ENCODE measurements at regions not wholly inside any gene's neighbourhood (a gene's known extent, or its start where the extent isn't known, plus 50 kb on each side); places are given as distances from the start of the nearest gene placed in this dataset.

DNA sequence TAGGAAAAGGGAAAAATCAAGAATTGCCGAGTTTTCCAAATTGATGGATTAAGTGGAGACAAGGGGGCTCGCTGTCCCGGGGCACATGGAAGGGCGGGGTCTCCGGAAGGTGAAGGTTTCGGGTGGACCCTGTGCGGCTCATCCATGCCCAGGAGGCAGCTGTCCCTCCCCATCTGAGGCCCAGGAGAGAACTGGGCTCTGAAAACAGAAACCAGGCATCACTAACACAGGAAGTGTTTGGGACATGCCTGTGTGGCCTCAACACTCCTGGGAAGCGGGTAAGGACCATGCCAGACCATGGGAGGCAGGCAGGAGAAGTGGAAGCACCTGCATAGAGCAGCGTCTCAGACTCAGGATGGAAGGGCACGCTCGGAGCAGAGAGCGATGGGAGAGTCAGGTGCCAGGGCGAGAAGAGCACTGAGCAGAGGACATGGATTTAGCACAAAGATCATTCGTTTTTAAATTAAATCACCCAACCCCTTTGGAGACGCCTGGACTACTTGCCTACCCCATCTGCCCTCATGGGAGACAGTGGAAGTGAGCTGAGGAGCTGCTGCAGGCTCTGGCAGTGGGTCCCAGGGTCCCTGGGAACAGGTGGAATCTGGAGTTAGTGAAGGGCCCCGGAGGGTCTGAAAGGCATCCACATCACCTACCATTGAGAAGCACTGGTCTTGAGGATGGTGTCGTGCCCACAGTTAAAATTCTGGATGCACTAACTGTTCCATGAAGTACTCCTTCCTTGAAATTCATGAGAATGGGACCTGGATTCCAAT, 183.2 kb upstream of the SOX1 start:
- ChIA-PET CTCF (no interaction called here), POLR2A (no interaction called here)
- DNase-seq (ENCODE audit: extremely low spot score), result no peak
- TF ChIP-seq CTCF (IDR thresholded peaks at IDR 0.05; ENCODE audit: control extremely low read depth, extremely low read depth, low read depth, missing control alignments), result no peak

DNA sequence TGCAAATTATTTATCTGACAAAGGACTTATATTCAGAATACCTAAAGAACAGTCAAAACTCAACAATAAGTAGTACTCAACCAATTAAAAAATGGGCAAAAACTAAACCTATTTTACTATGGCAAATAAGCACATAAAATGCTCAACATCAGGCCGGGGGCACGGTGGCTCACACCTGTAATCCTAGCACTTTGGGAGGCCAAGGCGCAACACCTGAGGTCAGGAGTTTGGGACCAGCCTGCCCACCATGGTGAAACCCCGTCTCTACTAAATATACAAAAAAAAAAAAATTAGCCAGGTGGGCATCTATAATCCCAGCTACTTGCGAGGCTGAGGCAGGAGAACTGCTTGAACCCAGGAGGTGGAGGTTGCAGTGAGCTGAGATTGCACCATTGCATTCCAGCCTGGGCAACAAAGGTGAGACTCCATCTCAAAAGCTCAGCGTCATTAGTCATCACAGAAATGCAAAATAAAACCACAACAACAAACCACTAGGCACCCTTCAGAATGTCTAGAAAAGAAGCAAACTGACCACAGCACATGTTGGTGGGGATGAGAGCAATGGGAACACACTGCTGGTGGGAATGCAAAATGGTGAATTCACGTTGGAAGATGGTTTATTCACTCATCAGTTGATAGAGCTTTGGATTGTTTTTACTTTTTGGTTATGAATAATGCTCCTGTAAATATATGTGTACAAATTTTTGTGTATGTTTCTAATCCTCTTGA, 180.6 kb upstream of the SOX1 start:
- ChIA-PET POLR2A (no interaction called here), CTCF (no interaction called here)
- TF ChIP-seq CTCF (IDR thresholded peaks at IDR 0.05; ENCODE audit: control extremely low read depth, extremely low read depth, low read depth, missing control alignments), result no peak
- DNase-seq (ENCODE audit: extremely low spot score), result no peak

- CTCF ChIA-PET, result no interaction called here
- TF ChIP-seq CTCF (IDR thresholded peaks at IDR 0.05; ENCODE audit: control extremely low read depth, extremely low read depth, low read depth, missing control alignments), result no peak
- POLR2A ChIA-PET, result no interaction called here
- DNase-seq (ENCODE audit: extremely low spot score), result no peak
Observed at GRCh38 chr13:111893071-111893606, 173.8 kb upstream of the SOX1 start.

GRCh38 chr13:111893607-111894443, 173.1 kb upstream of the SOX1 start:
- no peak for DNase-seq (ENCODE audit: extremely low spot score)
- ChIA-PET CTCF (no interaction called here), POLR2A (no interaction called here)
- TF ChIP-seq CTCF (IDR thresholded peaks at IDR 0.05; ENCODE audit: control extremely low read depth, extremely low read depth, low read depth, missing control alignments), result no peak

GRCh38 chr13:111895896-111896821, 170.8 kb upstream of the SOX1 start:
- ChIA-PET CTCF (no interaction called here), POLR2A (no interaction called here)
- no peak for DNase-seq (ENCODE audit: extremely low spot score)
- no peak for TF ChIP-seq CTCF (IDR thresholded peaks at IDR 0.05; ENCODE audit: control extremely low read depth, extremely low read depth, low read depth, missing control alignments)

Data from GM10248 (cell line).